ENCODE measurements at regions not wholly inside any gene's neighbourhood (a gene's known extent, or its start where the extent isn't known, plus 50 kb on each side); places are given as distances from the start of the nearest gene placed in this dataset.

DNA sequence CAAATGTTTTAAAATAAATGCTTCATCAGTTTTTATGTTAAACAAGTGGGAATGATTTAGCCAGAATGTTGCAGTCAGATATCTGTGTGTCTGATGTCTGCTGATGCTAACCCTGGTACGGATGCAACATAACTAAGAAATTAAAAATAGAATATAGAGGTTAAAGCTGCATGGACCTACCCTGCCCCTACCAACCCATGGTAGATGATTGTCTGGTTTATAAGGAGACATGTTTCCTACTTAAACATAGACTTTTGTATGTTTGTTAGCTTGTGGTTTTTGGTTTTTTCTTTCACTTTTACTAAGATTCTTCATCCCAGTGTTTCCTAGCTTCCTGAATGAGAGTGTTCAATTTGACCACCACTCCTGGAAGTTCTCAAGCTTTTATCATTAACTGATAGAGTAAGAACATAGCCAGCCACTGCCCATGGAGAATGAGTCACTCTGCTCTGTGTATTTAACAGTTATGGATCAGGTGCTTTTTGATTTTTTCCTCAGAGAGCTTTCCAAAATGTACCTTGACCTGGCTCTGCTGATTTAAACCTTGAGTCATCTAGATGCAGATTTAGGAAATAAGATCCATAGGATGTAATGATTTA lies 70.7 kb upstream of the VEPH1 start:
- no peak for TF ChIP-seq POLR2A (IDR thresholded peaks at IDR 0.05)
- TF ChIP-seq, protein P1, sequence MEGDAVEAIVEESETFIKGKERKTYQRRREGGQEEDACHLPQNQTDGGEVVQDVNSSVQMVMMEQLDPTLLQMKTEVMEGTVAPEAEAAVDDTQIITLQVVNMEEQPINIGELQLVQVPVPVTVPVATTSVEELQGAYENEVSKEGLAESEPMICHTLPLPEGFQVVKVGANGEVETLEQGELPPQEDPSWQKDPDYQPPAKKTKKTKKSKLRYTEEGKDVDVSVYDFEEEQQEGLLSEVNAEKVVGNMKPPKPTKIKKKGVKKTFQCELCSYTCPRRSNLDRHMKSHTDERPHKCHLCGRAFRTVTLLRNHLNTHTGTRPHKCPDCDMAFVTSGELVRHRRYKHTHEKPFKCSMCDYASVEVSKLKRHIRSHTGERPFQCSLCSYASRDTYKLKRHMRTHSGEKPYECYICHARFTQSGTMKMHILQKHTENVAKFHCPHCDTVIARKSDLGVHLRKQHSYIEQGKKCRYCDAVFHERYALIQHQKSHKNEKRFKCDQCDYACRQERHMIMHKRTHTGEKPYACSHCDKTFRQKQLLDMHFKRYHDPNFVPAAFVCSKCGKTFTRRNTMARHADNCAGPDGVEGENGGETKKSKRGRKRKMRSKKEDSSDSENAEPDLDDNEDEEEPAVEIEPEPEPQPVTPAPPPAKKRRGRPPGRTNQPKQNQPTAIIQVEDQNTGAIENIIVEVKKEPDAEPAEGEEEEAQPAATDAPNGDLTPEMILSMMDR (IDR thresholded peaks at IDR 0.05) = no peak
